ENCODE measurements at regions not wholly inside any gene's neighbourhood (a gene's known extent, or its start where the extent isn't known, plus 50 kb on each side); places are given as distances from the start of the nearest gene placed in this dataset.
"Not testable (repeated sequence)": the region's sequence is repeated elsewhere in the genome, so short reads cannot be mapped to it uniquely, and the experiment has no call there.

GRCh38 chr6:153553627-153554026 is 422.5 kb upstream of the RGS17 start:
- DNase-seq (ENCODE audit: low read depth) = peak; percentile 13

DNA sequence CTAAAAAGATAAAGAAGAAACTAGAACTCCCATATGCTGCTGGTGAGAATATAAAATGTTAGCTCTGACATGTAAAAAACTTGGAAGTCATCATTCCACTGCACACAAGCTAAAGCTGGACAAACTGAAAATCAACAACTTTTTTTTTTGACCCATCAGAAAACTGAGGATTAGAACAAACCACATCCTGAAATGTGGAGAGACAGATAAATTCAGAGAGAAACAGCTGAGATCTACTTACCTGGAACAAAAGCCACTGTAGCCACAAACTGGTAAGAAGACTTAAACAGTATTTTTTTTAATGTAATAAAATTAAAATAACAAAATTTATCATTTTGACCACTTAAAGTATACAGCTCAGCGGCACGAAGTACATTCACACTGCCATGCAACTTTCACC is 408.5 kb upstream of the RGS17 start:
- no peak for DNase-seq (ENCODE audit: low read depth)

GRCh38 chr6:153538491-153538890 is 407.4 kb upstream of the RGS17 start:
- DNase-seq (ENCODE audit: low read depth) = no peak

GRCh38 chr6:153537422-153537821 is 406.3 kb upstream of the RGS17 start:
- DNase-seq (ENCODE audit: low read depth) = no peak

GRCh38 chr6:153526479-153526878 is 395.4 kb upstream of the RGS17 start:
- DNase-seq (ENCODE audit: low read depth) = no peak

DNA sequence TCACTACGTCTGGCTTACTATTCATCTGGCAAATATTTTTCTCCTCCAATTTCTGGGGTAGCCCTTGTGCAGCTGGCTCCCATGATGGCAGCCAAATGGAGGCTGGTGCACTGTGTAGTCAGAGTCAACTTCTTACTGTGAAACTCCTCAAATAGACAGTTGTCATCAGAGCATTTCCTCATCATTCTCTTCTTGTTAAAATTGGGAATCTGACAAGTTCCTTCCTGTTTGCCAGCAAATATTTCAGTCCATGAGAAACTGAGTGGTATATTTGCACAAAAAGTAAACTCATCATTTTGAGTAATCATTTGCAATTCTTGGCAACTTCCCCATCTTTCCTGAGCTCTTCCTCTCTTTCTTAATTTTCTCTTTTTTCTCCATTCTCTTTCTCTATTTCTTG is 394.9 kb upstream of the RGS17 start:
- DNase-seq (ENCODE audit: low read depth) = no peak

DNA sequence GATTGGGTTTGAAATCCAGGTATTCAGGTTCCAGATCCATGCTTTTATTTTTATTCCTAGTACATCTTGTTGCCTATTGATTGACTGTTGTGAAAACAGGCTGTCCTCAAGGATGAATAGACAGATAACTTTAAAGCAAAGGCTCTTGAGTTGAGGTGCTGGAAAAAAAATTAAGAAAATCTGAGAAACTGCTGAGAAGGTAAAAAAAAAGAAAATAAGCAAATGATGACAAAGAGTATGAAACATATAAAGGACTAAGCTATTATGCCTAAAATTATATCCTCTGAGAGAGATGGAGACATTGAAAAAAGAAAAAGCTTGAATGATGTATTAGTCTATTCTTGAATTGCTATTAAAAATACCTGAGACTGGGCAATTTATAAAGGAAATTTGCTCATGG is 392.3 kb upstream of the RGS17 start:
- DNase-seq (ENCODE audit: low read depth) = no peak

DNA sequence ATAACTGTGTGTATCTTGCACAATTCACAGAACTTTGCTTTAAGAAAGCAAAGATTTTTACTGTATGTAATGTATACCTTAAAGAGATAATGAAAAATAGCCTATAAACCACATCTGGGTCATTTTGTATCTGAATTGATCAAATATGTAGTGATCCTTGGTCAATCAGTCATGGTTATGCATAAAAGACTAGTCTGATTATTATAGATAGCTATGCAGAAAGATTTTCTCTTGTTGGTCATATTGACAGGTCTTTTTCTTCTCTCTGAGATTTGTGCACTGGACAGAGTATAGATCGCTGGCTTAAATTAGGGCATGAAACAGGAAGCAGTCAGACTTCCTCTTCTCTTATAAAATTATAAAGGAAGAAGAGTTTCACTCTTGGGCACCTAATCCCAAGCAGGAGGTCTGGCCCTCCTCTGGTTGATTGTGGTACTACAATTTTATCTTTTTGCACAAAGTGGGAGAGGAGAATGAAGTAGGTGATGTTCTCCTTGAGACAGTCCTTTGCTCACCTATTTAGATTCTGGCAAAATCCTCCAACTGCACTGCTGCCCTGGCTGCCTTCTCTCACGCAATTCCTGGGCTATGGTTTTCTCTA is 380.9 kb upstream of the RGS17 start:
- peak; percentile 28 for DNase-seq (ENCODE audit: low read depth)

DNA sequence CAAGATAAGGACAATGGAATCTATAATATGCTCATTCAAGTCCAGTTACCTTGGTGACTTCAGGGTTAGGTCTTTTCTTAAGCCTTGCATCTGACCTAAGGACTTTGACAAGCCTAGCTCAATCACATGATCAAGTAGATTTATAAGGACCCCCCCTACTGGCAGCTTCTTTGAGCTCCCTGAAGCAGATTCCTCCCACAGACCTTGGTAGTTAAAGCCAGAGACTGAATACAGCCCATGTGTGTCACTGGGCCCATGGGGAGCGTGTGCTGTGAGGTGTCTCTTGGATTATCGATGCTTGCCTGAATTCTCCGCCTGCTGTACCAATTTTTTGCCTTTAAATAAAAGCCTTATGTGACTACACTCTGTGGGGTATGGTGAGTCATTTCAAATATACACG is 372.7 kb upstream of the RGS17 start:
- DNase-seq (ENCODE audit: low read depth) = peak; percentile 23

DNA sequence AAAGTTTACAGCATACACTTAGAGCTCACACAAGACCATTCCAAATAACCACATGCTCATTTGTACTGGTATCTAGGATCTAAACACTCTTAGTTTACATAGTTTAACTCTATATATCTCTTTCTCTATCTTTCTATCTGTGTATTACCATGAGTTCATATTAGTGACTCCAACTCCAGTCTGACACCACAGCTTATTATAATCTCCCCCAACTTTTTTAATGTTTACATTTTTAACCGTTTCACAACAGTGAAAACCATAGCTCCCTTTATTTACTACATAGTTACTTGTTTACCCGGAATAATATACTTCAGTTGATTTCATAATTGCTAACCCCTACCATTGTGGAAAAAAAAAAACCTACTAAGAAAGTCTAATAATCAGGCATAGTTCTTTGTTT is 362.4 kb upstream of the RGS17 start:
- DNase-seq (ENCODE audit: low read depth) = no peak

DNA sequence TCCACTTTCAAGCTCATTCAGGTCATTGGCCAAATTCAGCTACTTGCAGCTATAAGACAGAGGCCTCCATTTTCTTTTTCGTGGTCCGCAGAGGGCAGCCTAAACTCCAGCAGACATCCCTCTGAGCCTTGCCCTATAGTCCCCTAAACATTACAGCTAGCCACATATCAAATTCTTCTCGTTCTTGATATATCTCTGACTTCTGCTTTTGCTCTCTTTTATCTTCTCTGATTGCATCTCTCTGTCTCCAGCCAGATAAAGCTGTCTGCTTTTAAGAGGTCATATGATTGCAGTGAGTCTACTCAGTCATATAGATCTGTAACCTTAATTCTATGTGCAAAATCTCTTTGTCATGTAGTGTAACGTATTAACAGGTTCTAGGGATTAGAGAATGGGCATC is 358.4 kb upstream of the RGS17 start:
- no peak for DNase-seq (ENCODE audit: low read depth)

GRCh38 chr6:153488267-153488666 is 357.2 kb upstream of the RGS17 start:
- DNase-seq (ENCODE audit: low read depth) = no peak

GRCh38 chr6:153485072-153485471 is 354.0 kb upstream of the RGS17 start:
- no peak for DNase-seq (ENCODE audit: low read depth)

GRCh38 chr6:153484056-153484455 is 353.0 kb upstream of the RGS17 start:
- no peak for DNase-seq (ENCODE audit: low read depth)

GRCh38 chr6:153476243-153476642 is 345.2 kb upstream of the RGS17 start:
- DNase-seq (ENCODE audit: low read depth) = no peak

- no peak for DNase-seq (ENCODE audit: low read depth)
Measured at GRCh38 chr6:153465050-153465449, 334.0 kb upstream of the RGS17 start.

- no peak for DNase-seq (ENCODE audit: low read depth)
Measured at GRCh38 chr6:153449279-153449678, 318.2 kb upstream of the RGS17 start.

DNA sequence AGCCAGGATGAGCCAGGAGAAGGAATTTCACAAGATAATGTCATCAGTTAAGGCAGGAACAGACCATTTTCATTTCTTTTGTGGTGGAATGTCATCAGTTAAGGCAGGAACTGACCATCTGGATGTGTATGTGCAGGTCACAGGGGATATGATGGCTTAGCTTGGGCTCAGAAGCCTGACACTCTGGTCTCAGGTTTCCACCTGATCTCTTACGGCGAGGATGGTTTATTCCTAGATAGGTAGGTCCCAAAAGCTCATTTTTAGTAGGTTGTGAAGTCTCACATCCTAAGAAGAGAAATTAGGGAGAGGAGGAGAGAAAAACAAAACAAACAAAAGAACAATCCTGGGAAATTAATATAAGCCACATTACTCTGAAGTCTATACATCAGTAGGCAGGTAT is 311.7 kb upstream of the RGS17 start:
- not testable (repeated sequence) for DNase-seq (ENCODE audit: low read depth)

- no peak for DNase-seq (ENCODE audit: low read depth)
Measured at GRCh38 chr6:153442096-153442495, 311.0 kb upstream of the RGS17 start.

GRCh38 chr6:153437193-153437592 is 306.1 kb upstream of the RGS17 start:
- DNase-seq (ENCODE audit: low read depth) = no peak

GRCh38 chr6:153436351-153436750 is 305.3 kb upstream of the RGS17 start:
- no peak for DNase-seq (ENCODE audit: low read depth)

DNA sequence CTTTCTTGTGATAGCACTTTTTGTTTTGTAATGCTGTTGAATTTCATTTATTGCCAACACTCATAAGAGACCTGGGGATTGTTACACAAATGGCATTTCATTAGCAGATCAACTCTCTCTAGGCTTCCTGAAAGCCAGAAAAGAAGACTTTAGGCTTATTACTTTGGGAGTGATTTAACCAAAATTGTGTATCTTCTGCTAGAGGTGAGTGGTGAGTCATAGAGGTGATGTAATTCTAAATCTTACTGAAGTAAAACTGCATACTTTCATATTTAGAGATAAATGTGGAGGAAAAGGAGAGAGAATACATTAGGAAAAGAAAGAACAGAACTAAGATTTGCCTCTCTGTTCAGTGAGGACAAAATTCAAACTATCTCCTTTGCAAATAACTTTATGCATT is 304.7 kb upstream of the RGS17 start:
- no peak for DNase-seq (ENCODE audit: low read depth)

DNA sequence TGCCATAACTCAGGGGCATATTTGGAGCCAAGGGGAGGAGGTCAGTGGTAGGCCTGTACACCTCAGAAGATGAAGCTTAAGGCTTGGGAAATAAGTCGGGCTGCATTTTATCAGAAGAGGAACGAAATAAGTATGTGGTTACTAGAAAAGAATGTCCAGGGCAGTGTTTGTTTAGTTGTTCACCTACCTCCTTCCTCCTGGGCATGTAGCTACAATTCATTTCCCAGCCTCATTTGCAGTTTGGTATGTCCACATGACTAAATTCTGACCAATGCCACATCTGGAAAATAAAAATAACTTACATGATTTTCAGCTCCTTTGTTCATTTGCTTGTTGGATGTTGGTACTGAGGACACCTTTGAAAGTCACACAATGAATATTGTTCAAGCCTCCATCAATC is 294.5 kb upstream of the RGS17 start:
- DNase-seq (ENCODE audit: low read depth) = no peak

DNA sequence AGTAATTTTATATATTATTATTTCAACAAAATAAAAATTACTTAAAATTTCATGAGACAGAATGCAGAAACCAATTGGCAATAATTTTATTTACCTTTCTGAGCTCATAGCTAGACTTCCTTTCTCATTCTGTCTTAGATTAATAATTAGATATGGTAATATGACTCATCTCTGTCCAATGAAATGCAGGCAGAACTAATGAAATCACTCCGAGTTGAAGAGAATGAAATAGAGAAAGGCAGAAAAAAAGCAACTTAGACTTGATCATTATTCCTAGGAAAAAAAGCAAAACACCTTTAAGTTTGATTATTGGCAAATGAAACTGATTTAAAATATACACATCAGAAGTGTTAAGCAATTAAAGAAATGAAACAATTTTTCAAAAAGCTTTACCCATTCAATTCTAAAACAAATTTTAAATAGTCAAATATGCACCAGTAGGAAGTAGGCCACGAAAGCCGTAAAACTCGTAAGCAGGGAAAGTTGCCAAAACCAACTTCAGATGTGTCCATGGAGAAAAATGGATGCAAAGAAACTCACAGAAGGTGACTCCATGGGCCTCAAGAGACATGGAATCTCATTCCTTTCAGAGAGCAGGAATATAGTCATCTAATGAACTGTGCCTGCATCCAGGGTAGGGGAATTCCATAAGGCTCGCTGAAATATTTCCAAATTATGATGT is 293.8 kb upstream of the RGS17 start:
- DNase-seq (ENCODE audit: low read depth) = peak; percentile 45

Data from Daoy (cell line).